CD4-positive, alpha-beta T cell treated with Interleukin-12 subunit alpha and Interleukin-12 subunit beta, for 1 hour (primary cell): ENCODE measurements at regions not wholly inside any gene's neighbourhood (a gene's known extent, or its start where the extent isn't known, plus 50 kb on each side); places are given as distances from the start of the nearest gene placed in this dataset.

ENCODE experiments used
- DNase-seq: peaks from one replicate; pipeline ENCODE4 v3.0.0-alpha.2; 2020

DNA sequence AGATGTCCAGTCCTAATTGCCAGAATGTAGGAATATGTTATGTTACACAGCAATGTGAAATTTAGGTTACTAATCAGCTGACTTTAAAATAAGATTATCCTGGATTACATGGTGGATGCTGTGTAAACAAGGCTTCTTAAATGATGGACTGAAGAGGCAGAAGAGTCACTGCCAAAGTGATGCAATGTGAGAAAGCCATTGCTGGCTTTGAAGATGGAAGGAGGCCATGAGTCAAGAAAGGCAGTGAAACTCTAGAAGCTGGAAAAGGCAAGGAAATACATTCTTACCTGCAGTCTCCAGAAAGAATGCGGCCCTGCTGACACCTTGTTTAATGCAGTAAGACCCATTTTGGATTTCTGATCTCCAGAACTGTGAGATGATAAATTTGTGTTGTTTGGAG is 179.1 kb upstream of the ZPLD1 start:
- DNase-seq: no peak

DNA sequence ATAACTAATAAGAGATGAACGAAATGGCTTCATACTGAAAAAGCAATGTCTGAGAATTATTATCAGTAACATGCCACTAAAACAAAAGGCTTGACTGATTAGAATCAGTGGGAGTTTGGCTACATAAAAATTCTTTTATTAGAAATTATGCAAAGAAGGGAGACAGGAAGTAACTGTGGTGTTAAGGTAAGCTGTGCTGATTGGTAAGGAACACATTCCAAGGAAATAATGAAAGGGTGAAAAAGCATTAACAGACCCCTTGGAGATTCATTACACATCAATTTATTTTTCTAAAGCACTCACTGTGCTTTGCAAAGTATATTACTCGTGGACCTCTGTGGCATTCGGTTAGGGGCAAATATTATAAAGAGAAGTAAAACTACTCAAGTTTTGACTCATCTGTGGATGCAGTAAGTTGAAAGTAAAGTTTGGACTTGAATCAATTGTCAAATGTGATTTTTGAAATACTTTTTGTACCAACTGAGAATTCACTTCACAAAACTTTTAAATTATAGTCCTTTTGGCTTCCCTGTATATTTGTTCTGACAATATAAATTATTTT is 176.1 kb upstream of the ZPLD1 start:
- DNase-seq: no peak

DNA sequence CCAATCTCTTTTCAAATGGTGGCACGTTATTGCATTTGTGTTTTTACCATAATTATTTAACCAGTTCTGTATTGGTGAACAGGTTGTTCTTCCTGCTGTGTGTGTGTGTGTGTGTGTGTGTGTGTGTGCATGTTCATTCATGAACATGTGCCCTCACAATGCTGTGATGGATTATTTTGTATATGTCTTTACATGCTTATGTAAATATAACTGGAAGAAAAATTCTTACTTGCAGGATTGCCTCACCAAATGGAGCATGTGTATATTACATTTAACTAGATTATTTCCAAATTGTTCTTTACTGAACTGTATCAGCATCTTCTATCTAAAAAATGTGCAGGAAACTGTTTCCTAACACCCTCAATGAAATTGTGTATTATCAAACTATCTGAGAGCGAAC is 175.2 kb upstream of the ZPLD1 start:
- no peak for DNase-seq

DNA sequence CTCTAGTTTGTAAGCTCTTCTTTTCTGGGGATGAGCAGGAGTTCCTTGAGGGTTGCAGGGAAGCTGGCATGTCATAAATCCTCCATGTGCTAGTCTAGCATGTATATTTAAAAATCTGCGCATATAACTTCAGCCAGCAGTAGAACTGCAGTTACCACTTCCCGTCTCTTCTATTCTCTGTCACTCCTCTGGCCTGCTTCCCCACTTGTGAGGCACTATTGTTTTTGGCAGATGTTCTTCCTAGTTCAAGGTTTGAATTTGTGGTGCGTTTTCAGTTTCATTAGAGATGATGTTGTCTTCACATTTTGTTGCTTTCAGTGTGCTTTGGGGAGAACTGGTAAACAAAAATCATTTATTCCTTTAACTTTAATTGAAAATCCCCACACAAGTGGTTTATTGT is 169.1 kb upstream of the ZPLD1 start:
- DNase-seq: no peak

DNA sequence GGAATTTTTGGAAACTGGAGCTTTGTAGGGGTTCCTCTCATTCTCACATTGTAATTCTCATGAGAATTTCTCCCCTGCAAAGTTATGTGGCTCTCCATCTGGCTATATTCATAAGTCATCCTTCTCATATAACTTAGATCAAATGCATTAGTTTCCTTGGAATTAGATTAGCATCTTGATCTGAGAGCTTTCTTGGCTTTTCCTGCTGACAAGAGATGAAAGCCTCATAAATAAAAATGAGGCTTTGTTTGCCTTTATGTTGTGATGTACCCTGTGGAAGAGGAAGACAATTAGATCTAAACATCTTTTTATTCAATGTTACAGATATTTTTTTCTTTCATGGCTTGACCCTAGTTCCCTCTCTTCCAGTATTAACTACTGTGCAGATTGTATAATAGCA is 165.4 kb upstream of the ZPLD1 start:
- DNase-seq: no peak

DNA sequence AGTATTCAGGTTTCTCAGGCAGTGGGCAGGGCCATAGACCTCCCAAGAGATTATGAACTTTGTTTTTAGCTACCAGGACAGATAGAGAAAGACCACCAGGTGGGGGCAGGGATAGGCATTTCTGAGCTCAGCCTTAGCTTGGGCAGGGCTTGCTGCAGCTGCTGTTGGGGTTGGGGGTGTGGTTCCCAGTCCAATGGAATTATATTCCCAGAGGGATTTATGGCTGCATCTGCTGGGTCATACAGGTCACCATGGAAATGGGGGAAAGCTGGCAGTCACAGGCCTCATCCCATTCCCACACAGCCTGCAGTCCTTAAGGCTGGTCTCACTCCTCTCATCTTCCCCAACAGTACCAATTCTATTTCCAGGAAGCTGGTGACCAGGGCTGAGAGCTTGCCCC is 144.6 kb upstream of the ZPLD1 start:
- DNase-seq: no peak

DNA sequence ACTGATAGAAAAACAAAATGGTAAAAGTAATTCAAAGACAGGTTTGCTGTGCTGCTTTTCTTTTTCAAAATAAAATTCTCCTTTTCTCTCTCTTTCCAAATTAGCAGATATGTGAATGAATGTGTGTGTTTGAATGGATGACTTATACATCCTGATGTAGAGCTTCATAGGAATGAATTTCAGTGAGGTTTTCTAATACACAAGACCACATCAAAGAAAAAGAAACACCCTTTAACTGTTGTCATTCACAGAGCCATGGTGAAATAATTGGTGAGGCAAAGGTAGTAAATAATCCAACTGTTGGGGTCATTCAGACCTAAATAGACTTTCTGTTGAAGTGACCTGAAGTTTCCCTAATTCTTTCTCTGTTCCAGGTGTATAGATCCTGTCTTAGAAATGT is 139.1 kb upstream of the ZPLD1 start:
- no peak for DNase-seq

DNA sequence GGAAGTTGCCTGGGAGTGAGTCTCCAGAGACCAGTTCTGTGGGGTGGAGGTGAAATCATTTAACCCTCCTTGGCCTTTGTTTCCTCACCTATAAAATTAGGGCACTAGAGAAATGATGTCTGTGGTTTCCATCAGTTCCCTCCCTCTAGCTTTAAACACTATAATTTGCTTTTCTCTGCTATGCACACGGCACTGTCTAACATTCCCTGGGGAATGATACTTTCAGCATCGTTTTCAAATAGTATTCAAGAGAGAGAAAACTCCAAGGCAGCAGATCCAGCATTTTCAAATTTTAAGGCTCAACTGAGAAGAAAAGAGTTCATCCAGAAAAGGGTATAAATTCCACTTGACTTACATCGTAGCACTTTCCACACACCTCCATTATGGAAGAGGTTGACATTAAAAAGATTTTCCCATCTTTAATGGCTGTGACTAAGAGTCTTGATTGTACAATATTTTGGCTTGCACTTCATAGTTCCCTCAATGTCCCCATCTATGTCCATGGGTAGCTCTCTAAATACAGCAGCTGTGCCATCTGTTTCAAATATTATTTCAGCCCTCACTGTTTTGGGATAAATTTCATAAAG is 137.7 kb upstream of the ZPLD1 start:
- DNase-seq: no peak

DNA sequence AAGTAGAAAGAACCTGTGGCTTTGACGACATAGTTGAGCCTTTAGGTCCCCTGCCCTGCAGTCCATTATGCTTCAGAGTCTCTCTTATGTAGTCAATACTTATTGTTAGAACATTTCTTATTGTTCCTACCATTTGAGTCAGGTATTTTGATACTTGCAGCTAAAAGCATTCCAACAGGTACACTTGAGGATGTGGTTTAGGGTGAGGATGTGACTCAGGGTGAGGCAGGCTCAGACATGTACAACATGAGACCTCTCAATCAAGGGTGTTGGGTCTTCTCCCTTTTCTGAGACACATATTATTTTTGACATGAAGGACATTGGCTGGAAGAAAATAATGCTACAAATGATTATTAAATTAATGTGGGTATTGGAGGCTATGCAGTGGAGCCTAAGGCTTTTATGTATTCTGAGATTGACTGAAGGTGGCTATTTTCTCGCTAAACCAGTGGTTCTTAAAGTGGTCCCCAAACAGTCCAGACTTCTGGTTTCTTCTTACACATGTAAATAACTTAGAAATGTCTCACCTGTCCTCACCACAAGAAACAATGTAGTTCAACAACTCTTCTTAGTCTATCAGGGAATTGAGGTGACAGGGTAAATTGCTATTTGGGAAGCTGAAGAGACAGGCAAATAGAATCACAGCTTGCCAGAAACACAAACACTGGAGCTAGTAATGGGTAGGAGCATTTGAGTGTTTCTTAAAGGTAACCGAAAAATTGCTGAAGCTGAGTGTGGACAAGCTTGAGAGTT is 135.5 kb upstream of the ZPLD1 start:
- no peak for DNase-seq

DNA sequence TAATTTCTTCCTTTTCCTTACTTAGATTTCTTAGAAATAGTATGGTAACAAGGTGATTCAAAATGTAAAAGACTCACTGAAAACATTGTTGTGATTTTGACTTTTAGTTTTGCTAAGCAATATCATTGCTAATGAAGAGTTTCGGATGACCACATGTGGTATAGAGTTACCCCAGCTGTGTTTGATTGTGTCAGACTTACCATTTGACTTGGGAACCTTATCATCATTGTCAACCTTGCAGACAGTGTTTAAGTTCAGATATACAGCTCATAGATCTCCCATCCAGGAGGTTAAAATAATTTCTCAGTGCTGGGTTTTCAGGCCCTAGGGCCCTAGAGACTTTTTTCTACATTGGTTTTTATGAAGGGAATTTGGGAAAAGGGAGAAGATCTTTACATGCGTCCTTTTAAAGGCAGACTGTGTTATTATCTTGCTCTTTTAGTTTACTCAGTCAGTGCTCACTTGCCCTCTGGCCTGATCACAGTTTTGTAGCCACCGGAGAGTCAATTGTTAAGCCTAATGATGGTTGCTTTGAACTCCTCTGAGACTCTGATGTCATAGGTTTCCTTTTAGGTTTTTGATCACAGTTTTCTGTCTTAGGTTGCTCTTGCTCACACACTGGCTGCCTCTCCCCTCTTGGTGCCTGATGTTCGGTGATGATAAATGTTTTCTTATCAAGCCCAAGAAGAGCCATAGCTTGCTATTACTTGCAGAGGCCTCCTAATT is 133.5 kb upstream of the ZPLD1 start:
- no peak for DNase-seq

DNA sequence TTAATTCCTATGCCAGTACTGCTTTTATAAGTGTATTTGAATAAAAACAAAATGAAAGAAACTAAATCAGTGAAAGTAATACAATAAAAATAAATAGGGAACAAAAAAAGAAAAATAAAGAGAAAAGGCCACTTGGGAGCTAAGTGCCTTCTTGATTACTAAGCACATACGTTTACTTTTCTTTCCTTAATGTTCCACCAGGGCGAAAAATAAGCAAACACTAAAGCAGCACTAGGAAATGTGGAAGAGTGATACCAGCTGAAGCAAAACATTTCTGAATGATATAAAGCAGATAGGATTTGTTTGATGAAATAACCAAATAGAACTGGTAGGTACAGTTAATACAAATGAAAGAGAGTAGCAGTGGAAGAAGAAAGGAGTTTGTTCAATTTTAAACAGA is 132.8 kb upstream of the ZPLD1 start:
- DNase-seq: no peak

DNA sequence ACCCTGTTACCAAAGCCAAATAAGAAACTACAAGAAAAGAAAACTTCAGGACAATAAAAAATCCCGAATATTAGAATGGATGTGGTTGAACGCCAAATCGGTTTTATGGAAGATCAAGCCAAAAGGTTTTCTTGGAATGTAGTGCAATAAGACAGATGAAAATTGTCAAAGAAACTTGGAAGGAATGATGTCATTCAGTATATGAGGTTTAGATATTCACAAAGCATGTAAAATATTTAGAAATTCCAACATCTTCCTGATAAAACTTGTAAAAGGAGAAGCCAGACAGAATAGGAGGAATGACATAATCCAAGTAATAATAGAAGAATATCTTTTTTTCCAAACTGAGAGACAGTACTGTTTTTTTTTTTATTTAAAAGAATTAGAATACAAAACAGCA is 130.3 kb upstream of the ZPLD1 start:
- no peak for DNase-seq

DNA sequence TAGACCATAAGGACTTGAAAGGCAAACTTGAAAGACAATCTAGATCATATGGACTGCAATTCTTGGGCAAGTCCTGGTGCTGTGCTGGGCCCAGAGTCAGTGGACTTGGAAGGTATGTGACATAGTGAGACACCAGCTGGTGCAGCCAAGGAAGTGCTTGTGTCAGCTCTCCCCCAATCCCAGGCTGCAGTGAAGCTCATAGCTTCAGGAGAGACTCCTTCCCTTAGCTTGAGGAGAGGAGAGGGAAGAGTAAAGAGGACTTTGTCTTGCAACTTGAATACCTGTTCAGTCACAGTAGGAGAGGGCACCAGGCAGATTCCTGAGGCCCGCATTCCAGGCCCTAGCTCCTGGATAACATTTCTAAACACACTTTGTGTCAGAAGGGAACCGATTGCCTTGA is 127.4 kb upstream of the ZPLD1 start:
- no peak for DNase-seq

DNA sequence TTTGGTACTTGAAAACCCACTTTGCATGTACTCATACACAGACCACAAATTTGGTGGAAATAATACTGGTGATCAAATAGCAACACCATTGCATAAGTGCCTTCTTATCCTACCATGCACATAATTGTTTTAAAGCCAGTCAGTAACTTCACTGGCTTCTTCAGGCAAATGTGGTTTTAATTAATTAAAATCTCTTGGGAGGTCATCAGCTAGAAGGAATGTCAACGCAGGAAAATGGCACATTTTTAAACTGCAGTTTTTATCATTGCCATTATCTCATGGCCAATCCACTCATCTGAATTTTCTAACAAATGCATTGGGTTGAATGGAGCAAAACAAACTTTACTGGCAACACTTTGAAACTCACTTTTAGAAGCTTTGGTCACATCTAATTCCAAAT is 105.7 kb upstream of the ZPLD1 start:
- no peak for DNase-seq

DNA sequence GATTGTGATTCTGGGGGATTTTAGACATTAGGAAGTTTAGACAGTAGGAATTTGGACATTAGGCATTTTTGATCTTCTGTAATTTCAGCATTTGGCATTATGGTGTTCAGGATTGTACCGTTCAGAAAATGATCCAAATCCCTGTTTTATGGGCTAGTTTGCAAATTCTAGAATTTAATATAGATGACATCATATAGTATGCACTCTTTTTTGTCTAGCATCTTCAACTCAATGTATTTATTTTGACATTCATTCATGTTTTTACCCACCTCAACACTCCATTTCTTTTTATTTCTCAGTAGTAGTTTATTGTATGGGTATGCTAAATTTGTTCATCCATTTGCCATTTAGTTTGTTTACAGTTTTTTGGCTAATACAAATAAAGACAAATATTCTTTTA is 105.3 kb upstream of the ZPLD1 start:
- no peak for DNase-seq

DNA sequence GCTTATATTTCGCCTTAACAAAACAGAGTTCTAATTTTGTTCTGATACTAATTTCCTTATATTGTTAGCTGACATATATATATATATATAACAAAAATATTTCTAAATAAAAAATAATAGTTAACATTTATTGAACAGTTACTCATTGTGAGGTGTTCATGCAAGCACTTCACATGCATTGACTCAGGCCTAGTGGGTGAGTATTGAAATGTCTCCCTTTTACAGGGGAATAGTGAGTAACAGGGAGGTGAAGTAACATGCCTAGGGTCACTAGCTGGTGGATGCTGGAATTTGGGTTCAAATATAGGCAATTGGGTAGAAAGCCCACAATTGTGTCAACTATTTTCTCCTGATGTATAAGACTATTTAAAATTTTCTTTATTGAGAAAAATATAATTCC is 102.6 kb upstream of the ZPLD1 start:
- no peak for DNase-seq

DNA sequence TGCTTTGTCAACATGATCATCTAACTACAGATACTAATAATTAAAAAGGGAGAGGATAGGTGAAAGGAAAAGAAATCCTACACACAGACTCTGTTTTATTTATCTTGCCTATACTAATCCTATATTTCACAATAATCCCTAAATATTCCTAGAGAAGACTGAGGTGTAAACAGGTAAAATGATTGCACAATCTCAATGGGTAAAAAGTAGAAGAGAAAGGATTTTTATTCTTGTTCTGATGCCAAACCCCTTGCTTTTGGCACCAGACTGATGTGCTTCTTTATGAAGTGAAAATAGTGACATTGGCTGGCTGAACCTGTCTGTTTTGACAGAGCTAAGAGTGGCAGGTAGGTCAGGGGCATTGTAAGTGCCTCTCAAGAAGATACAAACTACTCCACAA is 101.9 kb upstream of the ZPLD1 start:
- no peak for DNase-seq

DNA sequence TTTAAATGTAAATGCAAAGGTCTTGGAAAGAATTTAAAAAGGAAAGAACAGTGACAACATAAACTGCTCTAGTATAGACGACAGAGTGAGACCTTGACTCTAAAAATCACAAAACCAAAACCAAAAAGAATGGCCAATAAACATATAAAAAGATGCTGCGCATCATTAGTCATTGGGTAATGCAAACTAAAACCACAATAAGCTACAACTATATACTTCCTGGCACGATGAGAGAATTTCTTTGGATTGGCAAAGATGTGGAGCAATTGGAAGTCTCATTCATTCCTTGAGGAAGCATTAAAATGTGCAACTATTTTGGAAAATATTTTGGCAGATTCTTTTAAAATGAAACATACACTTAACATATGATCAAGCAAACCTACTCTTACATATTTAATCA is 98.7 kb upstream of the ZPLD1 start:
- DNase-seq: no peak

DNA sequence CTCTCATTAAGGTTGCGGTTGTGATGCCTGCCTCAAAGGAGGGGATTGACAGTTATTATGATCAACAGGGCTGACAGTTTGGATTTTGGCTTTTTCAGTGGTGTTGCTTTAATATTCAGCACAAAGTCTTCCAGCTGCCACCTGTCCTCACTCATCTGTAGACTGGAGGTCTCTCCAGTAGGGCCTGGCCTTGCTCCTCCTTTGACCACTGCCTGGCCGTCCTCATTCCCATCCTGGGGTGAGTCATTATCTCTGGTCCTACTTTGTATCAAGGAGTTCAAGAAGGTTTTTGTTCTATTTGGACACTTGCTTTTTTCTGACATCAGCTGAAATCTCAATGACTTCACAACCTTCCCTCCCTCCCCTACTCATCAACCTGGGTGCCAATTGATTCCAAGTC is 95.1 kb upstream of the ZPLD1 start:
- no peak for DNase-seq

DNA sequence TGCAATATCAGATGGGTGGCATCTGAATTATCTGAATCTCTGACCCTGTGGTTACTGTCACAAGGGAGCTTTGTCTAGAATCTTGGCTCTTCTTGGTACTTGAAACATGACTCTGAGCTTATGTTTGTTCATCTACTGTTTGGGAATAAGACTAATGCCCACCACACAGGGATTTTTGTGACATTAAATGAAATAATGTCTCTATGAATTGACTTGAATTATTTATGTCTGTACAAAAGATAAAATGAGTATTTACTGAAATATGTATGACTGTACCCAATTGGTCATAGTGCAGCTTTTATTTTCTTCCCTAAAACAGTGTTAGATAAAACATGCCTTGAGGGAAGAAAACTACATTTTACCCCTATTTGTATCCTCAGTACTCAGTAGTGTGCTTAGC is 87.9 kb upstream of the ZPLD1 start:
- DNase-seq: no peak

DNA sequence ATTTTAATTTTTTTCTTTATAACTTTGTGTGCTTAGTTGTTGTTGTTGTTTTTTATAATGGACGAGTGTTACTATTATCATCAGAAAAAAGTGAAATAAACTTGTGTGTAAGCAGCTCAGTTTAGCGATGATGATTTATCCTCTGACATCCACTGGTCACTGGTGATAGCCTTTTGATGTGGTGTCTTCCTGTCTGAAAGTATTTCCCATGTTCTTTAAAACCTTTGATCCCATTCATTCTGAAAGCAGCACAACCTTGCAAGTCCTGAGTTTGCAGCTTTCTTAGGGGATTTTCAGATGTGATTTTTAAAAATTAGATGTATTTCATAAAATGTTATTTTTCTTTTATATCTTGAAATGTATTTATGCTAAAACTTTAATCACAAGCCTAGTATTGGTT is 85.9 kb upstream of the ZPLD1 start:
- no peak for DNase-seq

DNA sequence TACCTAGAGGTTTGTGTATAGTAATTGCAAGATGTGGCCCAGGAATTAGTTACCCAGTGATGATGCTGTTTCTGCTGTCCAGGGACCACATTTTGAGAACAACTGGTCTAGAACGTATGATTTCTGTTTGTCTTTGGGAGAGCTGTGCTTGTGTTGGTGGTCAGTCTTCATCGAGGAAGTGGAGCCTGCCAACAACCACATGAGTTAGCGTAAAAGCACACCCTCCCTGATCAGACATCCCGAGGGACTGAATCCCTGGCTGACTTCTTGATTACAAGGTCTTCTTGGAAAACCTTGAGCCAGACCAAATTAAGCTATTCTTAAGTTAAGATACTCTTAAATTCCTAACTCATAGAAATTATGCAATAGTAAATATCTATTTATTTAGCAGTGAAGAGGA is 81.7 kb upstream of the ZPLD1 start:
- no peak for DNase-seq

DNA sequence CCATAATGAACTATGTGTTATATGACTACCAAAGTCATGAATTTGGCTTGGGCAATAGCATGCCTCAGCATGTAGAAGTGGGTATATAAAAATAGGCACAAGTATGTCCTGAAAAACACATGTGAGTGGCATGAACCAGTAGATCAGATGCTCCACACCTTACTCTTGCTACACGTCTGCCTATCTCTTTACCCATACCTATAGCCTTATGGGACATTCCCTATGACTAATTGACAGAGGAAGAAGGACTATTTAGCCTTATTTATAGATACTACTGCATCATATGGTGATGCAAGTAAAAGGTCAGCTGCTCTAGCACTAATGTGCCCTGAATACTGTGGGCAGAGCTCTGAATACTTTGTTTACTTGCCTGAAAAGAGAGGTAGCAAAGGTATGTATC is 81.0 kb upstream of the ZPLD1 start:
- DNase-seq: no peak

DNA sequence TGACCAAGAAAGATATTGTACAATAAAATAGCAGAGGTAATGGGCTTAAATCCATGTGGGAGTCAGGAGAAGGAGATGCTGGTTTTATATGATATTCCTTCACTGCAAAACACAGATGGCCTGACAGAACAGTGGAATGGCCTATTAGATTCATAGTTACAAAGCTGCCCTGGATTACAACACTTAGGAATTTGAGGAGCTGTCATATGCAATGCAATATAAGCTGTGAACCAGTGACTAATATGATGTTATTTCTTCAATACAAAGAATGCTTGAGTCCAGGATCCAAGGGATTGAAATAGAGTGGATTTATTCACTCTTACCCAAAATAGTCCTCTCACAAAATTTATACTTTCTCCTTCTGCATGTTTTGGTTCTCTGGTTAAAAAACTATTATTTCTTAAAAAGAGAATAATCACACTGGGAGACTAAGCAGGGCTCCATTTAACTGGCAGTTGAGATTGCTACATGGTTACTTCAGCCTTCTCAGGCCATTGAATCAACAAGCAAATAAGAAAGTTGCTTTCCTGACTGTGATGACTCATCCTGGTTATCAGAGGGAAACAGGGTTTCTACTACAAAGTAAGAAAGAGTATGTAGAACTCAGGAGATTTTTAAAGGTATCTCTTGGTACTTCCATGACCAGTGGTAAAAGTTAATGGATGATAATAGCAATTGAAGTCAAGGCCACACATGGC is 79.8 kb upstream of the ZPLD1 start:
- DNase-seq: no peak
